Hematopoietic multipotent progenitor cell treated with erythropoietin and hydrocortisone succinate and interleukin-3 and kit ligand, for 17 days (in vitro differentiated cells): ENCODE measurements at regions not wholly inside any gene's neighbourhood (a gene's known extent, or its start where the extent isn't known, plus 50 kb on each side); places are given as distances from the start of the nearest gene placed in this dataset.

Experiments used
- DNase-seq: peaks from one replicate; pipeline ENCODE4 v3.0.0-alpha.2; 2015; ENCODE audit warnings: low spot score

GRCh38 chr2:106572541-106573450, 85.6 kb downstream of the CD8B2 start:
- DNase-seq: no peak

GRCh38 chr2:106573773-106574172, 86.6 kb downstream of the CD8B2 start:
- DNase-seq: no peak

GRCh38 chr2:106575955-106576354, 88.8 kb downstream of the CD8B2 start:
- no peak for DNase-seq

GRCh38 chr2:106577255-106577651, 90.1 kb downstream of the CD8B2 start:
- DNase-seq: no peak

- DNase-seq: no peak
Measured at GRCh38 chr2:106579750-106580197, 92.6 kb downstream of the CD8B2 start.

GRCh38 chr2:106580241-106580640, 93.1 kb downstream of the CD8B2 start:
- no peak for DNase-seq

- DNase-seq: no peak
Measured at GRCh38 chr2:106581328-106581727, 94.2 kb downstream of the CD8B2 start.

DNA sequence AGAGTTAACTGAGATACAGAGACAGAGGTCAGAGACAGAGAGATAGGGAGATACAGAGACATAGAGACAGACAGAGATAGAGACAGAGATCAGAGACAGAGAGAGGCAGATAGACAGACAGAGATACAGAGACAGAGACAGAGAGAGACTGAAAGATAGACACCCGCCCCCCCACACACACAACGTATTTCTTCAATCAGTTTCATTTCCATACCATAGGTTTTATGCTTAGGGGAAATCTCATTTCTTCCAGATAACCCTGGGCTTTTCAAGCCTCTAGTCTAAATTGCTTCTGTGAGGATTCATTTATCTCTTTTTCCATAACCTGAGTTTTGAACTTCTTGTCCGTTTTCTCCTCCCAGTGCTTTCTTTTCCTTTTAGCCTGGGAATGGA, 94.6 kb downstream of the CD8B2 start:
- no peak for DNase-seq

- peak; percentile 17 for DNase-seq
Measured at GRCh38 chr2:106582148-106583143, 95.3 kb downstream of the CD8B2 start.

DNA sequence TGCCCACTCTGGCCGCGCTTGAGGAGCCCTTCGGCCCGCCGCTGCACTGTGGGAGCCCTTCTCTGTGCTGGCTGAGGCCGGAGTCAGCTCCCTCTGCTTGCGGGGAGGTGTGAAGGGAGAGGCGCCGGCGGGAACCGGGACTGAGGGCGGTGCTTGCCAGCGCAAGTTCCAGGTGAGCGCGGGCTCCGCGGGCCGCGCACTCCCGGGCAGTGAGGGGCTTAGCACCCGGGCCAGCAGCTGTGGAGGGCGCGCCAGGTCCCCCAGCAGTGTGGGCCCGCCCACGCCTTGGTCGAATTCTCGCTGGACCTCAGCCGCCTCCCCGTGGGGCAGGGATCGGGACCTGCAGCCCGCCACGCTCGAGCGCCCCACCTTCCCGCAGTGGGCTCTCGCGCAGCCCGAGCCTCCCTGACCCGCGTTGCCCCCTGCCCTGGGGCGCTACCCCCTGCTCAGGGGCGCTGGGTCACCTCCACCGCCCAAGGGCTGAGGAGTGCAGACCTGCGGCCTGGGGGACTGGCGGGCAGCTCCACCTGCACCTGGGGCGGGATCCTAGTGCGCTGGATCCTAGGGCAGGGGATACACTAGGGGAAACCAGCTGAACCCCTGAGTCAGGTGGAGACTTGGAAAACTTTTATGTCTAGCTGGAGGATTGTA, 97.3 kb downstream of the CD8B2 start:
- no peak for DNase-seq

DNA sequence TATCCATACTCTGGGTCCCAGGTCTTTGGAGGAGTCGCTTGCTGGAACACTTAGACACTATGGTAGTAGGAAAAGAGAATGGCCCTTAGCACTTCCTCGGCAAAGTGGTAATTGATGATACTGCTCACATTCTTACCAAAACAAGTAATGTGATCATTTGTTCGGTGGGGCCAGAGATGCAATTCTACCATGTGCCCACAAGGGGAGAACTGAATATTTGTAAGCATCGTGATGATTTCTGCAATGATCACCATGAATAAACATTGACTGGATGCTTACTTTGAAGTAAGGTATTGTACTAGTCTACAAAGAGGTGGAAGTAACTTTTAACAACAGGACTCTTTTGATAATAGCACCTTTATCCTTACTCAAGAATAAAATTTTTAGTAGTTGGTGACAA, 109.7 kb downstream of the CD8B2 start:
- DNase-seq: no peak

GRCh38 chr2:106599540-106599939, 112.4 kb downstream of the CD8B2 start:
- DNase-seq: no peak

DNA sequence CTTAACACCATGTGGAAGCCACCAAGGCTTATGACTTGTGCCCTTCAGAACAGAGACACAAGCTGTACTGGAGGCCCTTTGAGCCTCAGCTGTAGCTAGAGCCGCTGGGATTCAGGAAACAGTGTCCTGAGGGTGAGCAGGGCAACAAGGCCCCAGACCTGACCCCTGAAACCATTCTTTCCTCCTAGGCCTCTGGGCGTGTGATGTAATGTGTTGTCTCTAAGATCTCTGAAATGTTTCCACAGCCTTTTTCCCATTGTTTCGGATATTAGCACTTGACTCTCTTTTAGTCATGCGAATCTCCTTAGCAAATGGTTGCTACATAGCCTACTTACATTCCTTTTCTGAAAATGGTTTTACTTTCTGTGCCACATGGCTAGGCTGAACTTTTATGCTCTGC, 114.9 kb downstream of the CD8B2 start:
- DNase-seq: no peak

DNA sequence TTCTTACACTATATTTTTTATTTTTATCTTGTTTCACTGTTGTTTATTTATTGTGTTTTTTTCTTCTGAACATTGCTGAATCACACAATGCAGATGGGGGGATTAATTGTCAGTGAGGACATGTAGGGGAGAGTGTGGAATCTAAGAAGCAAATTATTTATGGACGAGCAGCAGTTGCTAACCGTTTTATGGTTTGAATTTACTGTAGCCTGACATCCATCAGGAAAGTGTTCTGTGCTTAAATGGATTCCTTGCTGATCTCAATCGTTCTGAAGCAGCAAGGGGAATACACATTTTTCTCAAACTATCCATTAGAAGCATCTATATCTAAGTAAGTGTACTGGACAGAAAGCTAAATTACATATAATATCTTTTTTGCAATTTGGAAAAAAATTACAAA, 119.5 kb downstream of the CD8B2 start:
- no peak for DNase-seq

- DNase-seq: no peak
Measured at GRCh38 chr2:106607371-106607770, 120.2 kb downstream of the CD8B2 start.

DNA sequence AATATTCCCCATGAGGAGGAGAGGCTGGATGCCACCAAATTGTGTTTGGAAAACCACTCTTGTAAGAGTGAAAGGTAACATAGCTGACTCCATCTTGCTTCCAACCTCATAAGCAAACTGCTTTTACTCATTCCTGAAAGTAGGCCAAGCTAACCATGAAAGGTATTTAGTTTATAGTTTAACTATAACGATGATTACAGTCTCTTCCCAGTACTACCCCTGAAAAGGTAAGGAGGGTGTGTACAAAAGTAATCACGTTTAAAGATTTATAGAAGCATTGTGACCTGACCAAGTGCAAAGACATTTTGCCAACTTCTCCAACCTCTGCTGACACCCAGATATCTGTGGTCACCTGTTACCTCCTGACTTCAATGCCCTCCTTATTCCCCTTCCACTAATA, 122.6 kb downstream of the CD8B2 start:
- no peak for DNase-seq

DNA sequence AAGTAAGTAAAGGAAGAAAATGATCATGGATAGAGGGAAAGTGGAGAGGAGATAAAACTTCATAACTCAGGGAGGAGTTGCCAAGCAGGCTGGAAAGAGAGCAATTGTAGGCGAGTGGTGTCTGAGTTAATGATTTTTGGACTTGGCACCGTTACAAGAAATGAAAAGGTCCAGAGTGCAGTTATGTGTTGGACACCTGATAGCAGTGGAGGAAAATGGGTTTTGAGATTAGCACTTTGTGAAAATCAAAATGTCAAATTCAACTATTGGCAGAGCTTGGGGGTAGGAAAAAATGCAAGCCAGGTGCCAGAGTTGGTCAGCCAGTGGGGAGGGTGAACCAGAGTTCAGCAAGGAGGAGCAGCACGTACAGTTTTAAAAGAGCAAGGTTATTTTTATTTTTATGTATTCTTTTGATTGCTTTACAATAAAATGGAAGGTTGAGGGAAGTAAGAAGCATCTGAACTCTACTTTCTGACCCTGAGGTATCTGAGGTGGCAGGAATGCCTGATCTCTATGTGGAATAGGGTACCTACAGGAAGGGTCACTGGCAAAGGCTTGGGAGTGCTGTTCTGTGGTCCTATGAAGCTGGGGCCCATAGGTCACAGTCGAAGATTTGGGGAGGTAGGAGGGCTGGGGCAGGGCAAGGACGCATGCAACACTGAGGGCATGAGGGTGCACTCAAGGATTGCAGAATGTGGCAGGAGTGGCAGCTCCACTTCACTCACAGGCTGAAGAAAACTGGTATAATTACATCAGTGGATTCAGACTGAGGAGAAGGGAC, 127.5 kb downstream of the CD8B2 start:
- no peak for DNase-seq

- no peak for DNase-seq
Measured at GRCh38 chr2:106618614-106619013, 131.4 kb downstream of the CD8B2 start.

DNA sequence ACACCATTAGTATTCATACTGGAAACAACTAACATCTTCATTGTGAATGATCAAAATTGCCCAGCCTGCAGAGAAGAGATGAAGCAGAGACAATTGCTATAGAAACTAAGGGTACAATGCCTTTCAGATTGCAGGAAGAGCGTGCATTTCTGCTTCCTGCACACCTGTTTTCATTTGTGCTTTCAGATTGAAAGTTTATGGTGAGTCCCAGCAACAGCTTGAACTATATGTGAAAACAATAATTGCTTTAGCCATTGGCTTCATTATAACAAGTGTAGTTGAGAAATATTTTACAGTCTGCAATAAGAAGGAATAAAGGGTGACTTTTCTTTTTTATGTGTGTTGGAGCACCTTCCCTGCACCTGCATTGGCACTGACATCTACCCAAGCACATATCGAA, 136.3 kb downstream of the CD8B2 start:
- no peak for DNase-seq

GRCh38 chr2:106624787-106625380, 137.7 kb downstream of the CD8B2 start:
- DNase-seq: no peak

GRCh38 chr2:106628377-106628776, 141.2 kb downstream of the CD8B2 start:
- no peak for DNase-seq
